T-helper 17 cell (primary cell): ENCODE measurements at regions not wholly inside any gene's neighbourhood (a gene's known extent, or its start where the extent isn't known, plus 50 kb on each side); places are given as distances from the start of the nearest gene placed in this dataset.
"Not testable (repeated sequence)": the region's sequence is repeated elsewhere in the genome, so short reads cannot be mapped to it uniquely, and the experiment has no call there.

Source experiments
- ATAC-seq: fragments of 150-1000 bp; cut with Tn5 transposase; 2 replicates; pipeline ENCODE4 v1.10.0; 2021; ENCODE audit warnings: mild to moderate bottlenecking, moderate library complexity
- DNase-seq, 3 donors: peaks; one replicate each; pipeline versions ENCODE4 v3.0.0 to v3.0.0-alpha.2; 2020 to 2021
- H3K9me3 ChIP-seq: one replicate; pipeline ENCODE4 v1.7.0; 2013; ENCODE audit warnings: low read length, mild to moderate bottlenecking; ENCODE audit not compliant: control insufficient read depth, poor library complexity, severe bottlenecking
- H3K27ac Mint-ChIP-seq: one replicate; pipeline ENCODE4 v1.8.0; 2022; ENCODE audit warnings: mild to moderate bottlenecking, moderate library complexity, mixed read lengths
- H3K27me3 Mint-ChIP-seq: one replicate; pipeline ENCODE4 v1.8.0; 2022; ENCODE audit warnings: mixed read lengths
- H3K36me3 Mint-ChIP-seq: one replicate; pipeline ENCODE4 v1.8.0; 2022; ENCODE audit warnings: low read depth, mixed read lengths
- H3K4me1 Mint-ChIP-seq: one replicate; pipeline ENCODE4 v1.8.0; 2022; ENCODE audit warnings: mild to moderate bottlenecking, mixed read lengths
- H3K4me3 Mint-ChIP-seq: one replicate; pipeline ENCODE4 v1.8.0; 2022; ENCODE audit warnings: mild to moderate bottlenecking, moderate library complexity, mixed read lengths

DNA sequence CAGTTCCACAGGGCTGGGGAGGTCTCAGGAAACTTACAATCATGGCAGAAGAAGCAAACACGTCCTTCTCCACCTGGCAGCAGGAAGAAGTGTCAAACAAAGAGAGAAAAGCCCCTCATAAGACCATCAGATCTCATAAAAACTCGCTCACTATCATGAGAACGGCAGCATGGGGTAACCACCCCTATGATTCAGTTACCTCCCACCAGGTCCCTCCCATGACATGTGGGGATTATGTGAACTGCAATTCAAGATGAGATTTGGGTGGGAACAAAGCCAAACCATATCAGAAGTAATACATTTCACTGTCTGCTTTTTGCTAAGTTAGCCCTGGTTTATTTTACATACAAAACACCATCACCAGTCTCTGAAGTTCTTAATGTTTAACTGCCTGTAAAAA lies 68.5 kb downstream of the RBM11 start:
- Mint-ChIP-seq H3K27me3 (peaks cover 23% of the 10 kb centered on the region), H3K36me3 (no peaks in the 10 kb centered on the region), H3K27ac (no peak overlapping the region), H3K4me1 (peaks cover 2% of the 10 kb centered on the region), H3K4me3 (no peak overlapping the region)
- no peak for ATAC-seq
- no peak for DNase-seq
- no peaks in the 10 kb centered on the region for H3K9me3 ChIP-seq

DNA sequence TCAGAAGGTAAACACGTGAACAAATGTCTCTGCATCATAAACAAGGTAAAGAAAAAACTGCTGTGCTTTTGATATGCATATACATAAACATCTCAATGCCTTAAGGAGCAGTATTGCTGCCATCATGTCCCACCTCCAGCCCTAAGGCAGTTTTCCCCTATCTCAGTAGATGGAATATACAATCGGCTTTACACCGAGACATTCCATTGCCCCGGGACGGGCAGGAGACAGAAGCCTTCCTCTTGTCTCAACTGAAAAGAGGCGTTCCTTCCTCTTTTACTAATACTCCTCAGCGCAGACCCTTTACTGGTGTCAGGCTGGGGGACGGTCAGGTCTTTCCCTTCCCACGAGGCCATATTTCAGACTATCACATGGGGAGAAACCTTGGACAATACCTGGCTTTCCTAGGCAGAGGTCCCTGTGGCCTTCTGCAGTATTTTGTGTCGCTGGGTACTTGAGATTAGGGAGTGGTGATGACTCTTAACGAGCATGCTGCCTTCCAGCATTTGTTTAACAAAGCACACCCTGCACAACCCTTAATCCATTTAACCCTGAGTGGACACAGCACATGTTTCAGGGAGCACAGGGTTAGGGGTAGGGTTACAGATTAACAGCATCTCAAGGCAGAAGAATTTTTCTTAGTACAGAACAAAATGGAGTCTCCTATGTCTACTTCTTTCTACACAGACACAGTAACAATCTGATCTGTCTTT lies 65.4 kb downstream of the RBM11 start:
- H3K27me3 Mint-ChIP-seq, result peaks cover 24% of the 10 kb centered on the region
- not testable (repeated sequence) for ATAC-seq, H3K4me1 Mint-ChIP-seq, H3K27ac Mint-ChIP-seq, DNase-seq, H3K4me3 Mint-ChIP-seq, H3K9me3 ChIP-seq, H3K36me3 Mint-ChIP-seq
